ENCODE measurements at regions not wholly inside any gene's neighbourhood (a gene's known extent, or its start where the extent isn't known, plus 50 kb on each side); places are given as distances from the start of the nearest gene placed in this dataset.

- no peaks in the 10 kb centered on the region for H3K4me1 ChIP-seq
- intact Hi-C loops (cut with micrococcal nuclease; ENCODE audit: unreplicated experiment): no loop called here
Observed at GRCh38 chr20:3314391-3314790, 75.4 kb upstream of the SLC4A11 start.

GRCh38 chr20:3313683-3314065 is 74.7 kb upstream of the SLC4A11 start:
- Mint-ChIP-seq H3K27me3 (ENCODE audit: insufficient read depth, unreplicated experiment) (peaks cover 3% of the 10 kb centered on the region), H3K27ac (ENCODE audit: unreplicated experiment) (no peak overlapping the region), H3K36me3 (ENCODE audit: insufficient read depth, unreplicated experiment) (no peaks in the 10 kb centered on the region), H3K4me3 (ENCODE audit: unreplicated experiment) (no peak overlapping the region), H3K4me1 (ENCODE audit: low read depth, unreplicated experiment) (peaks cover 5% of the 10 kb centered on the region), H3K9me3 (ENCODE audit: unreplicated experiment) (no peaks in the 10 kb centered on the region)
- intact Hi-C loops (cut with micrococcal nuclease; ENCODE audit: unreplicated experiment): no loop called here
- no peaks in the 10 kb centered on the region for H3K27me3 ChIP-seq (replicated peaks; ENCODE audit: control insufficient read depth, insufficient read depth, low read length)
- H3K36me3 ChIP-seq (ENCODE audit: control insufficient read depth, insufficient read depth, low read length): no peaks in the 10 kb centered on the region
- H3K4me1 ChIP-seq: no peaks in the 10 kb centered on the region
- no peaks in the 10 kb centered on the region for H3K9me3 ChIP-seq
- no peak for DNase-seq
- ChIA-PET CTCF (no interaction called here), POLR2A (no interaction called here)
- no peak overlapping the region for H3K4me3 ChIP-seq (ENCODE audit: low read depth, low read length)
- TF ChIP-seq CTCF (IDR thresholded peaks at IDR 0.05; ENCODE audit: insufficient read depth in 1 of 2, low read depth in 1 of 2, low read length in 1 of 2, severe bottlenecking in 1 of 2, unreplicated experiment in 1 of 2): no peak
- no TSS peak for BruUV-seq (replicated peaks)

More at GRCh38 chr20:3314391-3314790, 75.4 kb upstream of the SLC4A11 start:
- POLR2A ChIA-PET: no interaction called here
- CTCF ChIA-PET: no interaction called here
- no peaks in the 10 kb centered on the region for H3K36me3 Mint-ChIP-seq (ENCODE audit: insufficient read depth, unreplicated experiment)
- no peak overlapping the region for H3K27ac Mint-ChIP-seq (ENCODE audit: unreplicated experiment)
- TF ChIP-seq CTCF (IDR thresholded peaks at IDR 0.05; ENCODE audit: insufficient read depth in 1 of 2, low read depth in 1 of 2, low read length in 1 of 2, severe bottlenecking in 1 of 2, unreplicated experiment in 1 of 2): no peak
- Histone ChIP-seq H3K4me3 (ENCODE audit: low read depth, low read length) (no peak overlapping the region), H3K9me3 (no peaks in the 10 kb centered on the region), H3K36me3 (ENCODE audit: control insufficient read depth, insufficient read depth, low read length) (no peaks in the 10 kb centered on the region), H3K27me3 (replicated peaks; ENCODE audit: control insufficient read depth, insufficient read depth, low read length) (no peaks in the 10 kb centered on the region)
- no peaks in the 10 kb centered on the region for H3K9me3 Mint-ChIP-seq (ENCODE audit: unreplicated experiment)
- H3K4me3 Mint-ChIP-seq (ENCODE audit: unreplicated experiment): no peak overlapping the region
- peaks cover 5% of the 10 kb centered on the region for H3K4me1 Mint-ChIP-seq (ENCODE audit: low read depth, unreplicated experiment)
- BruUV-seq (replicated peaks): no TSS peak
- H3K27me3 Mint-ChIP-seq (ENCODE audit: insufficient read depth, unreplicated experiment): peaks cover 3% of the 10 kb centered on the region
- DNase-seq: no peak

GRCh38 chr20:3312940-3313682 is 74.1 kb upstream of the SLC4A11 start:
- H3K4me1 ChIP-seq: no peaks in the 10 kb centered on the region
- no TSS peak for BruUV-seq (replicated peaks)
- H3K4me3 ChIP-seq (ENCODE audit: low read depth, low read length): no peak overlapping the region
- no peaks in the 10 kb centered on the region for H3K36me3 ChIP-seq (ENCODE audit: control insufficient read depth, insufficient read depth, low read length)
- H3K27me3 ChIP-seq (replicated peaks; ENCODE audit: control insufficient read depth, insufficient read depth, low read length): no peaks in the 10 kb centered on the region
- no peaks in the 10 kb centered on the region for H3K9me3 Mint-ChIP-seq (ENCODE audit: unreplicated experiment)
- ChIA-PET POLR2A (no interaction called here), CTCF (no interaction called here)
- peaks cover 3% of the 10 kb centered on the region for H3K27me3 Mint-ChIP-seq (ENCODE audit: insufficient read depth, unreplicated experiment)
- H3K9me3 ChIP-seq: no peaks in the 10 kb centered on the region
- H3K27ac Mint-ChIP-seq (ENCODE audit: unreplicated experiment): no peak overlapping the region
- H3K36me3 Mint-ChIP-seq (ENCODE audit: insufficient read depth, unreplicated experiment): no peaks in the 10 kb centered on the region
- TF ChIP-seq CTCF (IDR thresholded peaks at IDR 0.05; ENCODE audit: insufficient read depth in 1 of 2, low read depth in 1 of 2, low read length in 1 of 2, severe bottlenecking in 1 of 2, unreplicated experiment in 1 of 2): no peak
- DNase-seq: peak in 1 of 2 experiments; percentile 23
- no peak overlapping the region for H3K4me3 Mint-ChIP-seq (ENCODE audit: unreplicated experiment)
- intact Hi-C loops (cut with micrococcal nuclease; ENCODE audit: unreplicated experiment): no loop called here
- H3K4me1 Mint-ChIP-seq (ENCODE audit: low read depth, unreplicated experiment): peaks cover 5% of the 10 kb centered on the region

Measured in Caco-2 (cell line).